COLO668 (cell line): ENCODE measurements at regions not wholly inside any gene's neighbourhood (a gene's known extent, or its start where the extent isn't known, plus 50 kb on each side); places are given as distances from the start of the nearest gene placed in this dataset.

Source experiments
- DNase-seq: peaks from one replicate; lab custom pipeline; 2025; ENCODE audit not compliant: unreplicated experiment; lab: John Stamatoyannopoulos, UW

GRCh38 chr3:77967621-77968020, 927.7 kb downstream of the ROBO2 start:
- DNase-seq = no peak

- no peak for DNase-seq
These were observed 936.2 kb downstream of the ROBO2 start for GRCh38 chr3:77976079-77976478.

- no peak for DNase-seq
These were observed 963.2 kb downstream of the ROBO2 start for GRCh38 chr3:78003090-78003489.

GRCh38 chr3:78004571-78004970, 964.7 kb downstream of the ROBO2 start:
- DNase-seq = no peak

GRCh38 chr3:78013653-78014052, 973.8 kb downstream of the ROBO2 start:
- no peak for DNase-seq

GRCh38 chr3:78015856-78016255, 976.0 kb downstream of the ROBO2 start:
- no peak for DNase-seq

GRCh38 chr3:78021710-78022109, 981.8 kb downstream of the ROBO2 start:
- no peak for DNase-seq

- DNase-seq = no peak
These were observed 982.3 kb downstream of the ROBO2 start for GRCh38 chr3:78022232-78022631.

- DNase-seq = no peak
These were observed 983.4 kb downstream of the ROBO2 start for GRCh38 chr3:78023257-78023656.

GRCh38 chr3:78025916-78026315, 986.0 kb downstream of the ROBO2 start:
- no peak for DNase-seq

- no peak for DNase-seq
These were observed 986.5 kb downstream of the ROBO2 start for GRCh38 chr3:78026318-78026828.

- DNase-seq = no peak
These were observed 989.9 kb downstream of the ROBO2 start for GRCh38 chr3:78029775-78030174.

- DNase-seq = no peak
These were observed 995.3 kb downstream of the ROBO2 start for GRCh38 chr3:78035131-78035641.

GRCh38 chr3:78041486-78041885, 1001.6 kb downstream of the ROBO2 start:
- DNase-seq = no peak

- no peak for DNase-seq
These were observed 1006.7 kb downstream of the ROBO2 start for GRCh38 chr3:78046566-78046965.

- DNase-seq = no peak
These were observed 1008.8 kb downstream of the ROBO2 start for GRCh38 chr3:78048698-78049097.

- no peak for DNase-seq
These were observed 1009.6 kb downstream of the ROBO2 start for GRCh38 chr3:78049521-78049920.

- DNase-seq = no peak
These were observed 1010.6 kb downstream of the ROBO2 start for GRCh38 chr3:78050276-78051065.

GRCh38 chr3:78052746-78053145, 1012.8 kb downstream of the ROBO2 start:
- no peak for DNase-seq

GRCh38 chr3:78066287-78066686, 1026.4 kb downstream of the ROBO2 start:
- no peak for DNase-seq

- DNase-seq = no peak
These were observed 1030.3 kb downstream of the ROBO2 start for GRCh38 chr3:78070188-78070587.

GRCh38 chr3:78076379-78076778, 1036.5 kb downstream of the ROBO2 start:
- DNase-seq = no peak

GRCh38 chr3:78077178-78077577, 1037.3 kb downstream of the ROBO2 start:
- no peak for DNase-seq
